ENCODE measurements at regions not wholly inside any gene's neighbourhood (a gene's known extent, or its start where the extent isn't known, plus 50 kb on each side); places are given as distances from the start of the nearest gene placed in this dataset.

GRCh38 chr7:34219153-34219718 is 313.9 kb downstream of the BMPER start (continued):
- peak; percentile 27; the same call in 1 of the 2 replicates for TF ChIP-seq ZNF462 (CRISPR knock-in tag; IDR thresholded peaks at IDR 0.05)

- H3F3A ChIP-seq (replicated peaks; ENCODE audit: low read depth), result no peaks in the 10 kb centered on the region
- TF ChIP-seq NANOG (IDR thresholded peaks at IDR 0.05; ENCODE audit: borderline replicate concordance) (no peak), CREB1 (CRISPR knock-in tag; IDR thresholded peaks at IDR 0.05; ENCODE audit: low read depth) (no peak), ETS1 (IDR thresholded peaks at IDR 0.05) (no peak), CTCF (conservative IDR thresholded peaks at IDR 0.05; ENCODE audit: low read depth in 2 of 2) (no peak), REST (IDR thresholded peaks at IDR 0.05; ENCODE audit: unreplicated experiment) (no peak), POLR2AphosphoS5 (IDR thresholded peaks at IDR 0.05; ENCODE audit: low read depth) (no peak), ZNF114 (CRISPR knock-in tag; IDR thresholded peaks at IDR 0.05) (no peak), EZH2phosphoT487 (IDR thresholded peaks at IDR 0.05; ENCODE audit: unreplicated experiment) (no peak), ZNF331 (CRISPR knock-in tag; IDR thresholded peaks at IDR 0.05; ENCODE audit: low read depth) (no peak)
Measured at GRCh38 chr7:34220506-34221185, 315.3 kb downstream of the BMPER start.

More at GRCh38 chr7:34220506-34221185, 315.3 kb downstream of the BMPER start:
- Mint-ChIP-seq H3K4me1 (peaks cover 26% of the 10 kb centered on the region), H3K27ac (no peak overlapping the region), H3K36me3 (ENCODE audit: low read depth) (no peaks in the 10 kb centered on the region), H3K4me3 (no peak overlapping the region), H3K9me3 (no peaks in the 10 kb centered on the region), H3K27me3 (ENCODE audit: insufficient read depth, low read depth, poor library complexity) (no peaks in the 10 kb centered on the region)
- Histone ChIP-seq H3K4me3 (no peak overlapping the region), H3K4me2 (no peak overlapping the region), H3K27me3 (ENCODE audit: insufficient read depth) (no peaks in the 10 kb centered on the region), H3K27ac (ENCODE audit: low read depth) (no peak overlapping the region), H3K79me2 (replicated peaks; ENCODE audit: insufficient read depth) (no peaks in the 10 kb centered on the region), H4K20me1 (replicated peaks; ENCODE audit: insufficient read depth) (no peaks in the 10 kb centered on the region), H3K36me3 (ENCODE audit: insufficient read depth) (no peaks in the 10 kb centered on the region), H2AFZ (no peak overlapping the region), H3K9me2 (ENCODE audit: insufficient read depth) (0 out of 2 replicates have a peak, but pooled peaks cover 10% of the 10 kb centered on the region), H3K4me1 (ENCODE audit: insufficient read depth) (peaks cover 3% of the 10 kb centered on the region; the same call in 1 of the 2 replicates)
- DNase-seq (ENCODE audit: low spot score), result no peak
- ATAC-seq, result no peak

All from GM23338 (cell line).